WERI-Rb-1 (cell line): ENCODE measurements at regions not wholly inside any gene's neighbourhood (a gene's known extent, or its start where the extent isn't known, plus 50 kb on each side); places are given as distances from the start of the nearest gene placed in this dataset.

Experiments
- DNase-seq: peaks from one replicate; pipeline ENCODE4 v3.0.0-alpha.2; 2020
- H3K27ac ChIP-seq: fragments of 250-450 bp; sonication (Bioruptor Pico); 2 replicates; pipeline ENCODE4 v1.5.1; 2020; ENCODE audit warnings: mild to moderate bottlenecking, moderate library complexity
- H3K27me3 ChIP-seq: fragments of 250-450 bp; sonication (Bioruptor Pico); 2 replicates; pipeline ENCODE4 v1.5.1; 2021; ENCODE audit warnings: mild to moderate bottlenecking, low read depth, moderate library complexity; ENCODE audit not compliant: insufficient read depth, severe bottlenecking
- H3K36me3 ChIP-seq: fragments of 250-450 bp; sonication (Bioruptor Pico); 2 replicates; pipeline ENCODE4 v1.5.1; 2020; ENCODE audit warnings: mild to moderate bottlenecking, moderate library complexity
- H3K4me3 ChIP-seq: 2 replicates; pipeline ENCODE4 v1.5.1; 2011; ENCODE audit warnings: low read depth, mild to moderate bottlenecking, control low read depth, low read length
- H3K9me3 ChIP-seq: fragments of 250-450 bp; sonication (Bioruptor Pico); 2 replicates; pipeline ENCODE4 v1.5.1; 2021; ENCODE audit warnings: mild to moderate bottlenecking, moderate library complexity; ENCODE audit not compliant: severe bottlenecking
- TF ChIP-seq, protein P1 (sequence below): IDR thresholded peaks from 2 replicates; pipeline ENCODE4 v1.5.1; 2011; ENCODE audit warnings: low read depth, mild to moderate bottlenecking, control low read depth, inconsistent platforms, low read length

- no peak overlapping the region for H3K27ac ChIP-seq
- no peak overlapping the region for H3K4me3 ChIP-seq
- H3K27me3 ChIP-seq: no peaks in the 10 kb centered on the region
- no peak for DNase-seq
- H3K9me3 ChIP-seq: no peaks in the 10 kb centered on the region
- H3K36me3 ChIP-seq: no peaks in the 10 kb centered on the region
- TF ChIP-seq, protein P1, sequence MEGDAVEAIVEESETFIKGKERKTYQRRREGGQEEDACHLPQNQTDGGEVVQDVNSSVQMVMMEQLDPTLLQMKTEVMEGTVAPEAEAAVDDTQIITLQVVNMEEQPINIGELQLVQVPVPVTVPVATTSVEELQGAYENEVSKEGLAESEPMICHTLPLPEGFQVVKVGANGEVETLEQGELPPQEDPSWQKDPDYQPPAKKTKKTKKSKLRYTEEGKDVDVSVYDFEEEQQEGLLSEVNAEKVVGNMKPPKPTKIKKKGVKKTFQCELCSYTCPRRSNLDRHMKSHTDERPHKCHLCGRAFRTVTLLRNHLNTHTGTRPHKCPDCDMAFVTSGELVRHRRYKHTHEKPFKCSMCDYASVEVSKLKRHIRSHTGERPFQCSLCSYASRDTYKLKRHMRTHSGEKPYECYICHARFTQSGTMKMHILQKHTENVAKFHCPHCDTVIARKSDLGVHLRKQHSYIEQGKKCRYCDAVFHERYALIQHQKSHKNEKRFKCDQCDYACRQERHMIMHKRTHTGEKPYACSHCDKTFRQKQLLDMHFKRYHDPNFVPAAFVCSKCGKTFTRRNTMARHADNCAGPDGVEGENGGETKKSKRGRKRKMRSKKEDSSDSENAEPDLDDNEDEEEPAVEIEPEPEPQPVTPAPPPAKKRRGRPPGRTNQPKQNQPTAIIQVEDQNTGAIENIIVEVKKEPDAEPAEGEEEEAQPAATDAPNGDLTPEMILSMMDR: no peak
Observed at GRCh38 chr22:22099194-22099486, 116.6 kb upstream of the TOP3B start.

DNA sequence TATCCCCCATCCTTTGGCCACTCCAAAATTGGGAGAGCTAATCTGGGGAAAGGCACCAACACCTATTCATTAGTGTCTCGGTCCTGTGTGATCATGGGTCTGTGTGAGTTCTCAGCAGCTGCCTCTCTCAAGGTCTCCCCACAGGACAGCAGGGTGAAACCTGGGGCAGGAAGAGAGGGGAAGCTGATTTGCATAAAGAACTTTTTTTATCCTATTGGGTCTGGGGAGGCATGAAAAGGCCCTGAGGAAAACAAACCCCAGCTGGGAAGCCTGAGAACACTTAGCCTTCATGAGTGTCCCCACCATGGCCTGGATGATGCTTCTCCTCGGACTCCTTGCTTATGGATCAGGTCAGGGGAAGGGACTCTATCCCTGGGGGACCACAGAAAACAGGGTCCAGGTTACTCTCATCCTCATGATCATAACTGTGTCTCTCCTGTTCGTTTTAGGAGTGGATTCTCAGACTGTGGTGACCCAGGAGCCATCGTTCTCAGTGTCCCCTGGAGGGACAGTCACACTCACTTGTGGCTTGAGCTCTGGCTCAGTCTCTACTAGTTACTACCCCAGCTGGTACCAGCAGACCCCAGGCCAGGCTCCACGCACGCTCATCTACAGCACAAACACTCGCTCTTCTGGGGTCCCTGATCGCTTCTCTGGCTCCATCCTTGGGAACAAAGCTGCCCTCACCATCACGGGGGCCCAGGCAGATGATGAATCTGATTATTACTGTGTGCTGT is 116.0 kb upstream of the TOP3B start:
- H3K27me3 ChIP-seq: no peaks in the 10 kb centered on the region
- TF ChIP-seq, protein P1: no peak
- no peaks in the 10 kb centered on the region for H3K9me3 ChIP-seq
- no peak overlapping the region for H3K4me3 ChIP-seq
- DNase-seq: no peak
- no peaks in the 10 kb centered on the region for H3K36me3 ChIP-seq
- H3K27ac ChIP-seq: no peak overlapping the region

DNA sequence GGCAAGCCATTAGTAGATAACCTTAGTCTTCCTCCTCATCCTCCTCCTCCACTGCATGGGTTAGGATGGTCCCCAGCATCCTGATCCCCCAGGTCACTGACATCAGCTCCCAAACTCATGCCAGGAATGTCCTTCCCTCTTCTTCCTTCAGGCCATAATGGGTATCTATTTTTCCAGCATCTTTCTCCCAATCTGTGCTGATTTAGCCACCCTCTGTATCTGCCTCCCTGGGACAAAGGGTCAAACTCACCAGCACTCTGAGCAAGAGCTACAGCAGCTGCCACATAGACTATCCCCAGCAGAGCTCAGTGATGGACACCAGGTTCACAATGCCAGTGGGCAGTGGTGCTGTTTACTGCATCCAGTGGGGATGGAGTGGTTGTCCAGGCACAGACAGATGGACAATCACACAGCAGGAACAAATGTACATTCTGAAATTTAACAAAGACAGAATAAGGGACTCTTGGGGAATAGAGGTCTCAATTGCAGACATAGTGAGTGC is 115.2 kb upstream of the TOP3B start:
- Histone ChIP-seq H3K9me3 (no peaks in the 10 kb centered on the region), H3K4me3 (no peak overlapping the region), H3K36me3 (no peaks in the 10 kb centered on the region), H3K27me3 (no peaks in the 10 kb centered on the region), H3K27ac (no peak overlapping the region)
- TF ChIP-seq, protein P1: no peak
- no peak for DNase-seq

- H3K4me3 ChIP-seq: no peak overlapping the region
- TF ChIP-seq, protein P1: no peak
- H3K27ac ChIP-seq: no peak overlapping the region
- H3K36me3 ChIP-seq: no peaks in the 10 kb centered on the region
- no peaks in the 10 kb centered on the region for H3K27me3 ChIP-seq
- H3K9me3 ChIP-seq: no peaks in the 10 kb centered on the region
- DNase-seq: no peak
Observed at GRCh38 chr22:22094921-22095320, 112.3 kb upstream of the TOP3B start.

DNA sequence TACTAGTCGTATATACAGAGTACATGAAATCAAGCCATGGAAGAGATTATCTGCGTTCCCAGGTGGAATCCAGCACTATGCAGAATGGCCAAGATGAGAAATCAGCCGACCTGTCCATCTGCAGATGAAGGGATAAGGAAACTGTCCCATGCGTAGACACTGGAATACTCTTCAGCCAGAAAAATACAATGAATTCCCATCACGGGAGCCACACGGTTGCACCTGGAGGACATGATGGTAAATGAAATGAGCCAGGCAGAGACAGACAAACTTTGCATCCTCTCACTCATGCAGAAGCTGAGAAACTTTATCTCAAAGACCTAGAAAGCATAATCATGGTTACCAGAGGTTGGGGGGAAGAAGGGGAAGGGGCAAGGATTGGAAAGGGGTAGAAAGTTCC is 111.9 kb upstream of the TOP3B start:
- H3K27ac ChIP-seq: no peak overlapping the region
- no peaks in the 10 kb centered on the region for H3K36me3 ChIP-seq
- H3K27me3 ChIP-seq: no peaks in the 10 kb centered on the region
- no peak overlapping the region for H3K4me3 ChIP-seq
- no peaks in the 10 kb centered on the region for H3K9me3 ChIP-seq
- no peak for DNase-seq
- TF ChIP-seq, protein P1: no peak

DNA sequence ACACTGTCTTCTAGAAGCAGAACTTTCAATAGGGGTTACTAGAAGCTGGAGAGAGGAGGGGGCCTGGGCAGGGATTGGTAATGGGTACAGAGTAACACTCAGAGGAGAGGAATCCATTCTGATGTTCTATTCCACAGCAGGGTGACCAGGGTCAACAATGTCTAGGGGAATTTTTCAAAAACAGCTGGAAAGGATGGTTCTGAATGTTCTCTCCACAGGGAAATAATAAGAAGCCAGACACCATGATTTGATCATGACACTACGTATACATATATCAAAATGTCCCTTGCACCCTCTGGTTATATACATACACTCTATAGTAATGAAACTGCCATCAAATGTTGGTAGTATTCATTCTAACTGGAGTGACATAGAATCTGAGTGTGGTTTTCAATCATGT is 111.2 kb upstream of the TOP3B start:
- TF ChIP-seq, protein P1: no peak
- Histone ChIP-seq H3K9me3 (no peaks in the 10 kb centered on the region), H3K36me3 (no peaks in the 10 kb centered on the region), H3K27me3 (no peaks in the 10 kb centered on the region), H3K27ac (no peak overlapping the region), H3K4me3 (no peak overlapping the region)
- DNase-seq: no peak
